OCI-M1 (cell line): ENCODE measurements at regions not wholly inside any gene's neighbourhood (a gene's known extent, or its start where the extent isn't known, plus 50 kb on each side); places are given as distances from the start of the nearest gene placed in this dataset.

ENCODE experiments used
- DNase-seq: peaks from one replicate; lab custom pipeline; 2025; lab: John Stamatoyannopoulos, UW

DNA sequence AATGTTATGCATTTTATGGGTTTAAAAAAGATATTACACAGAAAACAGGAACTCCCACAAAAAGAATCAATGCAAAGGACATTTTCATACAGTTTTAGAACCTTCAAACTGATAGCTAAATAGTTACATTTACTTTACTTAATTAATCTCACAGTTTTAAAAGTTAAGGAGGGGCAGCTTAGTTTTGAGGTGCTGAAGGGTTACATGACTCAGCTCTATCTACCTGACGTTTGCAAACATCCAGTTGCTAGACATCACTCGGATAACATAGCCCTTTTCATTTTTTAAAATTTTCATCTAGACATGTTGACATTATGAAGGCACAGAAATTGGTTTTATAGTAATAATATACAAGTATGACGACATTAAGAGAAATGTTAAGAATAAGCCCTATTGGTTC is 53.7 kb upstream of the HSD17B12 start:
- DNase-seq, result no peak
